ENCODE measurements at regions not wholly inside any gene's neighbourhood (a gene's known extent, or its start where the extent isn't known, plus 50 kb on each side); places are given as distances from the start of the nearest gene placed in this dataset.

DNA sequence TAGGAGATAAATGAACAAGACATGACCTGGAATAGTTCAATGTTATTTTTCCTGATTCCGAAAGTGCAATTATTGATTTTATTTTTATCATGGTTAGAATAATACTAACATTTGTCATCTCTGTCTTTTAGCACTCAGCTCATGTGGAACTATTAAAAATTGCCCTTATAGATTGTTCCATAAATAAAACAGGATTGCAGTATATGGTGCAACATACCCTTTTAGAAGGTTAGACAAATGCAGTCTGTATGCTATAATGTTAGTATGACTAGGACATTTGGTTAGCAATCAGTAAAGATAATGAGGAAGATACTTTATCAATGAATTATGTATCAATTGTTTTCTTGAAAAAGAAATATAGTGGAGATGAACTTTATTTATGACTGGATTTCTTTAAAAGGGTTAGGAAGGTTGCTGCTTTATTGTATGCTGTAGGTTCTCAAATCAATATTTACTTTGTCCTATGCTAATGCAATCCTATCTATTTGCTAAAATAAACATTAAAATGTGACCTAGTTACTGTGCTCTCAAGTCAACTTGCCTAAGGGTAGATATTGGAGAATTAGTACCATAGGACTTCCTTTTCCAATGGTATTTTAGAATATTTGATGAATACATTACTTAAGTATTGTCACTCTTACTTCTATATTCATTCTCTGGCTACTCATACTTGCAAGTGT is 348.9 kb upstream of the ISL1 start:
- TF ChIP-seq GATA1 (IDR thresholded peaks at IDR 0.05; ENCODE audit: low read depth, low read length) = no peak
- no peak for TF ChIP-seq POLR2A (IDR thresholded peaks at IDR 0.05; ENCODE audit: low read length)

DNA sequence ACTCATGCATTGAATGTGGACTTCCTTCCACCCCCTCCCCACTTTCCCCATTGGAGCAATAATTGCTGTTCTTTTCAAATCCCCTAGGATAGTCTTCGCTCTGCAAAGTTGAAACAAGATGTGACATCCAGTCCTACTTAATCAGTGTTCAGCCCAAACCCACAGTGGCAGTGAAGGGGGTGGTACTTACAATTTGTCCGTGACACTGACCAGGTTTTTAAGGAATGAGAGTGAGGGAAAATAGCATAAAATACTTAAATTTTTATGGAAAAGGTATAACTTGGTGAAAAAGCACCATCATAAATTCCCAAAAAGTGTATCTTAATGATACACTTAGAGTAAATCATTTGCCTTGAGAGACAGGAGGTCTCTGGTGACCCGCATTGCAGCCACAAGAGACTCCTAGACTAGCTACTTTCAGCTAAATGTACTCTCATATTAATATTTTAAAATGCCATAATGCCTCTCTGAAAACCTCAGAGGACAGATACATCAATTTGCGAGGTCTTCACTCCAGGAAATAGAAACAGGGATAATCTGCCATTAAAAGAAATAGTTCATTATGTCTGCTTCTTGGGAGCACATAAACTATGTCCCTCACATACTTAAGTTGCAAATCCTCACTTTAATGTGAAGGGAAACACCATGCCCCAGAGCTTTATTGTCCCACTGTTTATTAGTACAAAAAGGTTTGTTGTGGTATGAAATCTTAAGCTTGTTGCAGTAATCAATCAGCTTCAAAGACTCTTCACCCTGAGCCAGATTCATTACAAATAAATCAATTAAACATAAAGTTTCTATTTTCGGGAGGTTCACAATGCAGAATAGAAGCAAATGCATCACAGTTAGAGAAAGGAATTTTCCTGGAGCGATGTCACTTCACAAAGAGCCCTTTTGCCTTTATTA is 343.6 kb upstream of the ISL1 start:
- TF ChIP-seq GATA1 (IDR thresholded peaks at IDR 0.05; ENCODE audit: low read depth, low read length) (no peak), POLR2A (IDR thresholded peaks at IDR 0.05; ENCODE audit: low read length) (no peak)
- no peak for DNase-seq

More for the DNA sequence above, 348.9 kb upstream of the ISL1 start:
- no peak for DNase-seq

DNA sequence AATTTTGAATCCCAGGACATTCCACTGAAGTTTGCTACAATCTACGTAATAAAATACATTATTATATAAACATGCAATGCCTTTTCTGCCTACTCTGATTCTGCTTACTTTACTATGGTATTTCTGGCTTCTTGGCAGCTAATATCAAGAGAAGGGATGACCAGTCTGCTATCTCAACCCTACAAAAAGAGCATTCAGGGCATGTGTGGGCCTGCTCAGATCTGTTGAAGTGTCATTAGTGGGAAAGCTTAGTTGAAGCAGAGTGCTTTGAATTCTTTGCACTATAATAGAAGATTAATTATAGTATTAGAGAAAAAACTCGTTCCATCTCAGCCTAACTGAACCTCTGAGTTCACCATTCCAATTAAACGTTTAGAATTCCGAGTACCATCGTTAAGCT is 339.5 kb upstream of the ISL1 start:
- TF ChIP-seq POLR2A (IDR thresholded peaks at IDR 0.05; ENCODE audit: low read length) (no peak), GATA1 (IDR thresholded peaks at IDR 0.05; ENCODE audit: low read depth, low read length) (no peak)

DNA sequence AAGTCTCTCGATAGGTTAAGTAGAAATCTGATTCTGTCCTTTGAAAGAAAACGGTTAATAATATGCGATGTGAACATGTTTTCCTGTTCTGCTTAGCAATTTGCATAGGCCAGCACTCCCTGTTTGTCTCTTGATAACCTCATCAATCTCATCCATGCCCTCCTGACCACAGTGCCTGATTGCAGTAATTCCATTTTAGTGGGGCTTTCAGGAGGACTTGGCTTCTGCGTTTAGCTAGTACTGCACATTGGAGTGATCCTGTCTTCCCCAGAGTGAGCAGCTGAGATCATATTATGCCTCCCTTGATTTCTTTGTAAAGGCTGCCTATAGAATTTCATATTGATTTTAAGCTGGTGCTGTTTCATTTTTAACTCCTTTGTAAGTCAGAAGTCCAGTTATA is 335.9 kb upstream of the ISL1 start:
- TF ChIP-seq POLR2A (IDR thresholded peaks at IDR 0.05; ENCODE audit: low read length) (no peak), GATA1 (IDR thresholded peaks at IDR 0.05; ENCODE audit: low read depth, low read length) (no peak)

More for the DNA sequence above, 339.5 kb upstream of the ISL1 start:
- no peak for DNase-seq

DNA sequence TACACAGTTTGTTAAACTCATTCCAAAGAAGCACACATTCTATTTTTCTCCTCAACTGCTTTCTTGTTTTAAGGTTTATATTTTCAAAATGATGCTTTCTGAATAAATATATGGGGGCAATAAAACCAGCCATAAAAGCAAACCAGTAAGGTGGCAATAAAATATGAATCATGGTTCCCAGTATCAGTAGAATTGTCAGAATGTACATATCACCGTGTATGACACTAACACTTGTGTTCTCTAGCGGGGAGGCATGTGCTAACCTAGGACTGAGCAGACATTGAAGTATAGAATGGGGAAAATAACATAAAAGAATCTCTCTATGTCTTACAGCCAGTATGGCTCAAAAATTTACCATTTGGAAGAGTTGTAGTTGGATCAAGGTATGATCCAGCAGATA is 329.9 kb upstream of the ISL1 start:
- no peak for DNase-seq
- TF ChIP-seq POLR2A (IDR thresholded peaks at IDR 0.05; ENCODE audit: low read length) (no peak), GATA1 (IDR thresholded peaks at IDR 0.05; ENCODE audit: low read depth, low read length) (no peak)

More for the DNA sequence above, 335.9 kb upstream of the ISL1 start:
- no peak for DNase-seq

DNA sequence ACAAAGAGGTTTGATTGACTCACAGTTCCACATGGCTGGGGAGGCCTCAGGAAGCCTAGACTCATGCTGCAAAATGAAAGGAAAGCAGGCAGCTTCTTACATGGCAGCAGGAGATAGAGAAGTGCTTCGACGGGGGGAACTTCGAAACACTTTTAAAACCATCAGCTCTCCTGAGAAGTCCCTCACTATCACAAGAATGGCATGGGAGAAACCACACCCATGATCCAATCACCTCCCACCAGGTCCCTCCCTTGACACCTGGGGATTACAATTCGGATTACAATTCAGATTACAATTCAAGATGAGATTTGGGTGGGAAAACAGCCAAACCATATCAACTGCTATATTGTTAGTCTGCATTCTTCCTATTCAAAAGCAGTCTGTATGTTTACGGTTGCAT is 322.3 kb upstream of the ISL1 start:
- DNase-seq = no peak
- TF ChIP-seq POLR2A (IDR thresholded peaks at IDR 0.05; ENCODE audit: low read length) = no peak
- no peak for TF ChIP-seq GATA1 (IDR thresholded peaks at IDR 0.05; ENCODE audit: low read depth, low read length)

DNA sequence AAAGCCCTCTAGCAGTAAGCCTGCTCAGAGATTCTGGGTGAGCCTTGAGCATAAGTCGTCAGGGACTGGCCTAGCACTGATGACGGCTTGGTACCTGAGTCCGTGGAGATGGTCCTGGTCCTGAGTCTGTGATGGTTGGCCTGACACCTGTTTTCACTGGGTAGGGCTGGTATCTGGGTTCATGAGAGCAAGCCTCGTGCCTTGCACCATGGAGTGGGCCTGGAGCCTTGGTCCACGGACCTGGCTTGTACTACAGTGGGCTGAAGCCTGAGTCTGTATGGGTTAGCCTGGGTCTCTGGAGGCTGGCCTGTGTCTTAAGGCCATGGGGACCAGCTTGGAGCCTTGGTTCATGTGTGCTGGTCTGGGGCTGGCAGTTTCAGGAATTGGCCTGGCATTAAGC is 310.3 kb upstream of the ISL1 start:
- TF ChIP-seq GATA1 (IDR thresholded peaks at IDR 0.05; ENCODE audit: low read depth, low read length) (no peak), POLR2A (IDR thresholded peaks at IDR 0.05; ENCODE audit: low read length) (no peak)
- no peak for DNase-seq

DNA sequence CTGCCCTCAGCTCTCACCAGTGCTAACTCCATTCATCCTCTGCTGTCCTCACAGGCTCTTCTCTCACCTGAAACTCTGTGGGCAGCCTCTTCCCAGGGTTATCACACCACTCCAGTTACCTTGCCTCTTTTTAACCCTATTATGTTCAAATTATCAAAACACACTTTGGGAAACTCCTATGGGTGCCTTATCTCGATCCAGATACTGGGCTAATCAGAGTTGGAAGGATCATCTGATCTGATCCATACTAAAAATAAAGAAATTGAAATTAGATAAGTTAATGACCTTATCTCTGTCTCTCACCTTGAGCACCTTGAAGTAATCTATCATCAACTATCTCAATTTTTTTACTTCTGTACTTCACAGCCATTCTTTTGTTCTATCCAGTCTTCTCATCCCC is 300.5 kb upstream of the ISL1 start:
- no peak for DNase-seq
- no peak for TF ChIP-seq GATA1 (IDR thresholded peaks at IDR 0.05; ENCODE audit: low read depth, low read length)
- no peak for TF ChIP-seq POLR2A (IDR thresholded peaks at IDR 0.05; ENCODE audit: low read length)

DNA sequence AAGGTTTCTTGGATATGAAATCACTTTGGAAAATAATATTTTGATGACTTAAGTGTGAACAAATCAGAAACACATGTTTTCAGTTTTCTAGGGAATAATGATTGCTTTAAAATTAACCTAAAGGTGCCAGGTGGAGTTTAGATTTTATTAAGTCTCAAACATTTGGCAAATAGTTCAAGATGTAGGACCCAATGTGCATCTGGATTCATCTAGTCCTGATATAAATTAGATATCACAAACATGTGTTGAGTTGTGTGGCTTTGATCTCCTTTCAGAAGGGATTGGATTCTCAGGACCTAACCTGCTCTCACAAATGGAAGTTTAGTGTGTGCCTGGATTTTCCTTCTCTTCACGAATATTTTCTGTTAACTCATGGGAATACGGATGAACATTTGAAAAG is 291.4 kb upstream of the ISL1 start:
- TF ChIP-seq GATA1 (IDR thresholded peaks at IDR 0.05; ENCODE audit: low read depth, low read length) (no peak), POLR2A (IDR thresholded peaks at IDR 0.05; ENCODE audit: low read length) (no peak)
- DNase-seq = no peak

DNA sequence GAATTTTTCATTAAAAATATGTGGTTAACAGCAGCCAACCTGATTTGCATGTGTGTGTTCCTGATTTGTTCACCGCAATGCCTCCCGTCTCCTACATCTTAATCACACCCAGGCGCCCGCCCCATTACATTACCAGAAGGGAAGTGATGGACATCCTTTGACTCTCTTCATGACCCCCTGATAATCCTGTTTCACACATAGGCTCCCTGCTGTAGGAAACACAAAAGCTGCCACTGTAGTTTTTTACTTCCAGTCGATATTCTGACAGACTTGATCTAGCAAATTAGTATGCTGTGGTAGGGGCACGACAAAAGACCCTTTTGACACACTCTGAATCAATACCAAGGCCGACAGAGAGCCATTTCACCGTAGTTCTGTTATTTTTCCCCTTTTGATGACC is 287.8 kb upstream of the ISL1 start:
- DNase-seq = no peak
- no peak for TF ChIP-seq GATA1 (IDR thresholded peaks at IDR 0.05; ENCODE audit: low read depth, low read length)
- no peak for TF ChIP-seq POLR2A (IDR thresholded peaks at IDR 0.05; ENCODE audit: low read length)

DNA sequence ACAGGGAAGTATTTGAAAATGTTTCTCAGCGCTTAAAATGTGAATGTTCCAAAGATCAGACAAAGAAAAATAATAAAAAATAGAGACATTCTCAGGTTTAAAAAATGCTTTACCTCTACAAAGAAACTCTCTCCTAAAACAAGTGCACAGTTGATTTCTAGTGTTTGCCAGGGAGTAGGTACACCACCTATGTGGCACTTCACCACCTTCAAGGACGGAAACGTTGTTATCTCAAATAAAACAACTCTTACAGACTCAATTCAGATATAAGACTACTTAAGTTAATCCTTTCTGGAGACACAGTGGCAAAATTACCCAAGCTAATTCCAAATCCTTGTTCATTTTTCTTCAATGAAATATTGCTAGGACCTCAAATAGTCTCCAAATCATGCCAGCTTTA is 286.4 kb upstream of the ISL1 start:
- no peak for DNase-seq
- TF ChIP-seq GATA1 (IDR thresholded peaks at IDR 0.05; ENCODE audit: low read depth, low read length) (no peak), POLR2A (IDR thresholded peaks at IDR 0.05; ENCODE audit: low read length) (no peak)

DNA sequence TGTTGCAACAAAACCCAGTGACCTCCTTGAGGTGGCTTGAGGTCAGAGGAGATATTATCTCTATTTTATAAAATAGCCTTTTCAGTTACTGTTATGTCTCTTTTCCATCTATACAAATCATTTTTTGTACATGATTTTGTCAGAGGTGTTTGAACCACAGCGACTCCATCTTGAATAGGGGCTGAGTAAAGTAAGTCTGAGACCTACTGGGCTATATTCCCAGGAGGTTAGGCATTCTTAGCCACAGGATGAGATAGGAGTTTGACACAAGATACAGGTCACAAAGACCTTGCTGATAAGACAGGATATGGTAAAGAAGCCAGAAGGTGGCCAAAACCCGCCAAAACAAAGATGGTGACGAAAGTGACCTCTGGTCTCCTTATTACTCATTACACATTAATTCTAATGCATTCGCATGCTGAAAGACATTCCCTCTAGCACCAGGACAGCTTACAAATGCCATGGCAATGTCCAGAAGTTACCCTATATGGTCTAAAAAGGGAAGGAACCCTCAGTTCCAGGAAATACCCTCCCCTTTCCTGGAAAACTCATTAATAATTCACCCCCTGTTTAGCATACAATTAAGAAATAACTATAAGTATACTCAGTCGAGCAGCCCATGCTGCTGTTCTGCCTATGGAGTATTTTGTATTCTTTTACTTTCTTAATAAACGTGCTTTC is 283.9 kb upstream of the ISL1 start:
- no peak for DNase-seq
- TF ChIP-seq POLR2A (IDR thresholded peaks at IDR 0.05; ENCODE audit: low read length) = no peak
- no peak for TF ChIP-seq GATA1 (IDR thresholded peaks at IDR 0.05; ENCODE audit: low read depth, low read length)

DNA sequence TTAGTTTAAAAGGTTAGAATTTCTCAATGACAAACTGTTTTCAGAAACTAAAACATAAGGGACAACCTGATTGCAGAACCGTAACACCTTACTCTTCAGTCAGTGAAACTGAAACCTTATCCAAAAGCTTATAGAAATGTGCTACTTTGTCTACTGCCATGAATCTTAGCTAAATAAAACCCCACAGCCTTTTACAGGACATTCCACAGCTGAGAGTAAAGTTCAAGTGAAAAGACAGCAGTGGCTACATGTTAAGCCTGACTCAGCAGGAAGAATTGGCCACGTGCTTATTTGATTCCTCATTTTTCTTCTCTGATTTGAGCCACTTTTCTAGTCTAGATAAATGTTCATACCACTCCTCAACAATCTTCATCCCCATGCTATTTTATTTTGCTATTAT is 278.7 kb upstream of the ISL1 start:
- DNase-seq = no peak
- no peak for TF ChIP-seq GATA1 (IDR thresholded peaks at IDR 0.05; ENCODE audit: low read depth, low read length)
- TF ChIP-seq POLR2A (IDR thresholded peaks at IDR 0.05; ENCODE audit: low read length) = no peak

DNA sequence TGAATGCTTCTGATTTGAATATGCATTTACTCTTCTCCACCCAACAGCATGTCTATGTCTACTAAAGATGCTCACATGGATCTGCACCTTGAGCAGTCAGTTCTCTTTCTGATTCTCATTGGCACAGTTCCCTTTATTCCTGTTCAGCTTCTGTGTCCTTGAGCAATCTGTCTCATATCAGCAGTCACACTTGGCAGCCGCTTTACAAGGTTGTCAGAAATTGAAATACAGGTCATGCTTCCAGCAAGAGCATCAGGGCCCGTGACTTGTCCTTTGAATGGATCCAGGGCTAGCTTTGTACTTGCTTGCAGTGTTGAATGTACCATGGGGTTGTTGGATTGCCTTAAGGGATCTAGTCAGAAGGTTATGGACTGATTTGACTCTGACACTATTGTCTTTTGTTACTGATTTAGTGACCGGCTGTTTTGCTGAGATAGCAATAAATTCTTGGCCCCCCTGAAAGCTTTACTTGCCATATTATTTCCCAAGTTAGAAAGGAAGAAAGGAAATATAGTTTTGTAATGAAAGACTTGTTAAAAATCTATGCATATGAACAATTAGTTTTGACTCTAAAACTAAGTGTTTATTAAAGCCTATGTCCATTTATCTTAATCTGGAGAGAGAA is 273.4 kb upstream of the ISL1 start:
- DNase-seq = no peak

More for the DNA sequence above, 273.4 kb upstream of the ISL1 start:
- TF ChIP-seq GATA1 (IDR thresholded peaks at IDR 0.05; ENCODE audit: low read depth, low read length) (no peak), POLR2A (IDR thresholded peaks at IDR 0.05; ENCODE audit: low read length) (no peak)
